Osteocyte (in vitro differentiated cells): ENCODE measurements at regions not wholly inside any gene's neighbourhood (a gene's known extent, or its start where the extent isn't known, plus 50 kb on each side); places are given as distances from the start of the nearest gene placed in this dataset.

ENCODE experiments used
- DNase-seq: peaks from one replicate; pipeline ENCODE4 v3.0.0; 2021; ENCODE audit warnings: mixed read lengths; ENCODE audit not compliant: unreplicated experiment; ENCODE audit errors: extremely low spot score
- H3K27ac Mint-ChIP-seq: one replicate; pipeline ENCODE4 v1.8.0; 2021; ENCODE audit warnings: mild to moderate bottlenecking, mixed read lengths; ENCODE audit not compliant: unreplicated experiment
- H3K27me3 Mint-ChIP-seq: one replicate; pipeline ENCODE4 v1.8.0; 2021; ENCODE audit warnings: mixed read lengths; ENCODE audit not compliant: unreplicated experiment
- H3K36me3 Mint-ChIP-seq: one replicate; pipeline ENCODE4 v1.8.0; 2021; ENCODE audit warnings: mixed read lengths; ENCODE audit not compliant: unreplicated experiment
- H3K4me1 Mint-ChIP-seq: one replicate; pipeline ENCODE4 v1.8.0; 2021; ENCODE audit warnings: mixed read lengths; ENCODE audit not compliant: unreplicated experiment
- H3K4me3 Mint-ChIP-seq: one replicate; pipeline ENCODE4 v1.8.0; 2021; ENCODE audit warnings: mild to moderate bottlenecking, moderate library complexity, mixed read lengths; ENCODE audit not compliant: unreplicated experiment
- H3K9me3 Mint-ChIP-seq: one replicate; pipeline ENCODE4 v1.8.0; 2021; ENCODE audit warnings: mixed read lengths; ENCODE audit not compliant: unreplicated experiment
- CTCF ChIP-seq: fragments of 200-600 bp; sonication (generic); IDR thresholded peaks from 2 replicates; pipeline ENCODE4 v1.5.0; 2021; ENCODE audit warnings: antibody characterized with exemption, mild to moderate bottlenecking, moderate library complexity

GRCh38 chr10:130805635-130806030 lies 505.9 kb downstream of the TCERG1L start:
- Mint-ChIP-seq H3K4me1 (no peaks in the 10 kb centered on the region), H3K36me3 (no peaks in the 10 kb centered on the region), H3K4me3 (no peak overlapping the region), H3K27ac (no peak overlapping the region), H3K9me3 (peaks cover 25% of the 10 kb centered on the region), H3K27me3 (no peaks in the 10 kb centered on the region)
- DNase-seq, result peak; percentile 62
- TF ChIP-seq CTCF, result no peak

GRCh38 chr10:130806426-130806825 lies 505.1 kb downstream of the TCERG1L start:
- Mint-ChIP-seq H3K4me3 (no peak overlapping the region), H3K27ac (no peak overlapping the region), H3K36me3 (no peaks in the 10 kb centered on the region), H3K27me3 (no peaks in the 10 kb centered on the region), H3K4me1 (no peaks in the 10 kb centered on the region), H3K9me3 (peaks cover 21% of the 10 kb centered on the region)
- no peak for TF ChIP-seq CTCF
- peak; percentile 60 for DNase-seq

GRCh38 chr10:130807096-130807495 lies 504.4 kb downstream of the TCERG1L start:
- peak; percentile 64 for DNase-seq
- Mint-ChIP-seq H3K9me3 (peaks cover 23% of the 10 kb centered on the region), H3K27ac (no peak overlapping the region), H3K27me3 (no peaks in the 10 kb centered on the region), H3K36me3 (no peaks in the 10 kb centered on the region), H3K4me3 (no peak overlapping the region), H3K4me1 (no peaks in the 10 kb centered on the region)
- no peak for TF ChIP-seq CTCF

GRCh38 chr10:130807721-130808120 lies 503.8 kb downstream of the TCERG1L start:
- DNase-seq, result peak; percentile 73
- Mint-ChIP-seq H3K27me3 (no peaks in the 10 kb centered on the region), H3K36me3 (no peaks in the 10 kb centered on the region), H3K4me1 (no peaks in the 10 kb centered on the region), H3K4me3 (no peak overlapping the region), H3K9me3 (peaks cover 21% of the 10 kb centered on the region), H3K27ac (no peak overlapping the region)
- TF ChIP-seq CTCF, result no peak

GRCh38 chr10:130808243-130808642 lies 503.3 kb downstream of the TCERG1L start:
- no peak overlapping the region for H3K27ac Mint-ChIP-seq
- H3K4me3 Mint-ChIP-seq, result no peak overlapping the region
- no peaks in the 10 kb centered on the region for H3K4me1 Mint-ChIP-seq
- TF ChIP-seq CTCF, result no peak
- H3K27me3 Mint-ChIP-seq, result no peaks in the 10 kb centered on the region
- no peaks in the 10 kb centered on the region for H3K36me3 Mint-ChIP-seq
- peaks cover 21% of the 10 kb centered on the region for H3K9me3 Mint-ChIP-seq
- DNase-seq, result peak; percentile 73
